Nephron progenitor cell (in vitro differentiated cells): ENCODE measurements at regions not wholly inside any gene's neighbourhood (a gene's known extent, or its start where the extent isn't known, plus 50 kb on each side); places are given as distances from the start of the nearest gene placed in this dataset.

ENCODE experiments used
- DNase-seq: peaks from one replicate; pipeline ENCODE4 v3.0.0; 2021
- H3K27ac Mint-ChIP-seq: 2 replicates; pipeline ENCODE4 v1.8.0; 2021; ENCODE audit warnings: mild to moderate bottlenecking, moderate library complexity, mixed read lengths
- H3K27me3 Mint-ChIP-seq: 2 replicates; pipeline ENCODE4 v1.8.0; 2021; ENCODE audit warnings: mild to moderate bottlenecking, low read depth, mixed read lengths; ENCODE audit not compliant: poor library complexity
- H3K36me3 Mint-ChIP-seq: 2 replicates; pipeline ENCODE4 v1.8.0; 2021; ENCODE audit warnings: low read depth, mixed read lengths
- H3K4me1 Mint-ChIP-seq: 2 replicates; pipeline ENCODE4 v1.8.0; 2021; ENCODE audit warnings: mixed read lengths
- H3K4me3 Mint-ChIP-seq: 2 replicates; pipeline ENCODE4 v1.8.0; 2021; ENCODE audit warnings: mild to moderate bottlenecking, moderate library complexity, mixed read lengths
- H3K9me3 Mint-ChIP-seq: 2 replicates; pipeline ENCODE4 v1.8.0; 2021; ENCODE audit warnings: mild to moderate bottlenecking, moderate library complexity, mixed read lengths
- CTCF ChIP-seq: fragments of 200-600 bp; sonication (generic); IDR thresholded peaks from 2 replicates; pipeline ENCODE4 v1.5.0; 2021; ENCODE audit warnings: antibody characterized with exemption

GRCh38 chr7:88686468-88687229 is 72.9 kb upstream of the ZNF804B start:
- Mint-ChIP-seq H3K36me3 (no peaks in the 10 kb centered on the region), H3K9me3 (no peaks in the 10 kb centered on the region), H3K27me3 (no peaks in the 10 kb centered on the region), H3K4me3 (no peak overlapping the region), H3K27ac (no peak overlapping the region), H3K4me1 (no peaks in the 10 kb centered on the region)
- no peak for TF ChIP-seq CTCF
- no peak for DNase-seq

- no peaks in the 10 kb centered on the region for H3K4me1 Mint-ChIP-seq
- no peaks in the 10 kb centered on the region for H3K36me3 Mint-ChIP-seq
- H3K9me3 Mint-ChIP-seq = no peaks in the 10 kb centered on the region
- no peak overlapping the region for H3K27ac Mint-ChIP-seq
- H3K4me3 Mint-ChIP-seq = no peak overlapping the region
- no peak for DNase-seq
- H3K27me3 Mint-ChIP-seq = peaks cover 2% of the 10 kb centered on the region
- no peak for TF ChIP-seq CTCF
These were observed 77.8 kb upstream of the ZNF804B start for GRCh38 chr7:88681682-88682081.

GRCh38 chr7:88670536-88670935 is 89.0 kb upstream of the ZNF804B start:
- Mint-ChIP-seq H3K4me1 (no peaks in the 10 kb centered on the region), H3K4me3 (no peak overlapping the region), H3K27me3 (peaks cover 5% of the 10 kb centered on the region), H3K36me3 (no peaks in the 10 kb centered on the region), H3K27ac (no peak overlapping the region), H3K9me3 (no peaks in the 10 kb centered on the region)
- no peak for TF ChIP-seq CTCF
- no peak for DNase-seq

GRCh38 chr7:88669913-88670312 is 89.6 kb upstream of the ZNF804B start:
- Mint-ChIP-seq H3K27me3 (peaks cover 8% of the 10 kb centered on the region), H3K9me3 (no peaks in the 10 kb centered on the region), H3K4me3 (no peak overlapping the region), H3K27ac (no peak overlapping the region), H3K4me1 (no peaks in the 10 kb centered on the region), H3K36me3 (no peaks in the 10 kb centered on the region)
- no peak for TF ChIP-seq CTCF
- DNase-seq = no peak

GRCh38 chr7:88668591-88668990 is 90.9 kb upstream of the ZNF804B start:
- Mint-ChIP-seq H3K27me3 (peaks cover 4% of the 10 kb centered on the region), H3K4me3 (no peak overlapping the region), H3K27ac (no peak overlapping the region), H3K4me1 (no peaks in the 10 kb centered on the region), H3K36me3 (no peaks in the 10 kb centered on the region), H3K9me3 (no peaks in the 10 kb centered on the region)
- DNase-seq = no peak
- no peak for TF ChIP-seq CTCF

- Mint-ChIP-seq H3K27me3 (peaks cover 5% of the 10 kb centered on the region), H3K9me3 (no peaks in the 10 kb centered on the region), H3K36me3 (no peaks in the 10 kb centered on the region), H3K4me3 (no peak overlapping the region), H3K4me1 (no peaks in the 10 kb centered on the region), H3K27ac (no peak overlapping the region)
- TF ChIP-seq CTCF = no peak
- no peak for DNase-seq
These were observed 92.9 kb upstream of the ZNF804B start for GRCh38 chr7:88666626-88667025.
